BLaER1 (cell line): ENCODE measurements at regions not wholly inside any gene's neighbourhood (a gene's known extent, or its start where the extent isn't known, plus 50 kb on each side); places are given as distances from the start of the nearest gene placed in this dataset.

Source experiments
- H3K27ac ChIP-seq: shearing (Covaris generic); formaldehyde crosslinking; 2 replicates; pipeline ENCODE4 v1.8.1; 2022
- H3K27me3 ChIP-seq: shearing (Covaris generic); formaldehyde crosslinking; 2 replicates; pipeline ENCODE4 v1.8.1; 2022
- H3K36me3 ChIP-seq: shearing (Covaris generic); formaldehyde crosslinking; 2 replicates; pipeline ENCODE4 v1.8.1; 2022
- H3K4me1 ChIP-seq: shearing (Covaris generic); formaldehyde crosslinking; 2 replicates; pipeline ENCODE4 v1.8.1; 2022
- H3K4me2 ChIP-seq: shearing (Covaris generic); formaldehyde crosslinking; 2 replicates; pipeline ENCODE4 v1.8.1; 2022
- H3K4me3 ChIP-seq: shearing (Covaris generic); formaldehyde crosslinking; 2 replicates; pipeline ENCODE4 v1.8.1; 2022
- H3K9ac ChIP-seq: shearing (Covaris generic); formaldehyde crosslinking; 2 replicates; pipeline ENCODE4 v1.8.1; 2022
- H3K9me3 ChIP-seq: shearing (Covaris generic); formaldehyde crosslinking; 2 replicates; pipeline ENCODE4 v1.8.1; 2022
- H4K20me1 ChIP-seq: shearing (Covaris generic); formaldehyde crosslinking; 2 replicates; pipeline ENCODE4 v1.8.1; 2022
- Cebpa-rat ChIP-seq: shearing (Covaris generic); IDR thresholded peaks from 2 replicates; pipeline ENCODE4 v1.8.1; 2022

- Histone ChIP-seq H3K36me3 (no peaks in the 10 kb centered on the region), H3K4me1 (no peaks in the 10 kb centered on the region), H3K9ac (no peak overlapping the region), H3K27ac (no peak overlapping the region), H3K27me3 (no peaks in the 10 kb centered on the region), H3K4me2 (no peak overlapping the region), H4K20me1 (no peaks in the 10 kb centered on the region), H3K9me3 (peaks cover 10% of the 10 kb centered on the region), H3K4me3 (no peak overlapping the region)
- TF ChIP-seq Cebpa-rat: no peak
Observed at GRCh38 chr4:66885501-66886165, 659.7 kb downstream of the CENPC start.

GRCh38 chr4:66876946-66877345 is 668.4 kb downstream of the CENPC start:
- H3K4me2 ChIP-seq: no peak overlapping the region
- H3K27ac ChIP-seq: no peak overlapping the region
- no peaks in the 10 kb centered on the region for H4K20me1 ChIP-seq
- no peaks in the 10 kb centered on the region for H3K27me3 ChIP-seq
- H3K9me3 ChIP-seq: no peaks in the 10 kb centered on the region
- no peaks in the 10 kb centered on the region for H3K4me1 ChIP-seq
- TF ChIP-seq Cebpa-rat: no peak
- no peak overlapping the region for H3K4me3 ChIP-seq
- H3K9ac ChIP-seq: no peak overlapping the region
- H3K36me3 ChIP-seq: no peaks in the 10 kb centered on the region

GRCh38 chr4:66872661-66873060 is 672.6 kb downstream of the CENPC start:
- H3K36me3 ChIP-seq: no peaks in the 10 kb centered on the region
- no peak overlapping the region for H3K27ac ChIP-seq
- no peak overlapping the region for H3K4me2 ChIP-seq
- H3K4me3 ChIP-seq: no peak overlapping the region
- no peaks in the 10 kb centered on the region for H3K27me3 ChIP-seq
- no peaks in the 10 kb centered on the region for H4K20me1 ChIP-seq
- H3K9ac ChIP-seq: no peak overlapping the region
- H3K9me3 ChIP-seq: no peaks in the 10 kb centered on the region
- no peaks in the 10 kb centered on the region for H3K4me1 ChIP-seq
- no peak for TF ChIP-seq Cebpa-rat

- Histone ChIP-seq H3K36me3 (no peaks in the 10 kb centered on the region), H3K9me3 (peaks cover 8% of the 10 kb centered on the region; the same call in 1 of the 2 replicates)
- TF ChIP-seq Cebpa-rat: no peak
Observed at GRCh38 chr4:66863481-66863880, 681.8 kb downstream of the CENPC start.

GRCh38 chr4:66855956-66856355 is 689.3 kb downstream of the CENPC start:
- H3K9ac ChIP-seq: no peak overlapping the region

More at GRCh38 chr4:66863481-66863880, 681.8 kb downstream of the CENPC start:
- Histone ChIP-seq H3K27me3 (no peaks in the 10 kb centered on the region), H3K4me2 (no peak overlapping the region), H3K4me3 (no peak overlapping the region), H3K4me1 (no peaks in the 10 kb centered on the region), H3K27ac (no peak overlapping the region), H4K20me1 (no peaks in the 10 kb centered on the region), H3K9ac (no peak overlapping the region)

GRCh38 chr4:66853845-66854244 is 691.5 kb downstream of the CENPC start:
- no peaks in the 10 kb centered on the region for H4K20me1 ChIP-seq
- H3K36me3 ChIP-seq: no peaks in the 10 kb centered on the region
- no peaks in the 10 kb centered on the region for H3K27me3 ChIP-seq
- no peak overlapping the region for H3K4me3 ChIP-seq
- H3K9me3 ChIP-seq: no peaks in the 10 kb centered on the region
- no peak overlapping the region for H3K4me2 ChIP-seq
- no peak for TF ChIP-seq Cebpa-rat
- H3K9ac ChIP-seq: no peak overlapping the region
- H3K4me1 ChIP-seq: no peaks in the 10 kb centered on the region
- H3K27ac ChIP-seq: no peak overlapping the region

More at GRCh38 chr4:66855956-66856355, 689.3 kb downstream of the CENPC start:
- H3K27me3 ChIP-seq: no peaks in the 10 kb centered on the region
- no peaks in the 10 kb centered on the region for H3K36me3 ChIP-seq
- no peak for TF ChIP-seq Cebpa-rat
- H3K4me3 ChIP-seq: no peak overlapping the region
- H3K27ac ChIP-seq: no peak overlapping the region
- H3K4me1 ChIP-seq: no peaks in the 10 kb centered on the region
- no peak overlapping the region for H3K4me2 ChIP-seq
- peaks cover 3% of the 10 kb centered on the region; the same call in 1 of the 2 replicates for H3K9me3 ChIP-seq
- no peaks in the 10 kb centered on the region for H4K20me1 ChIP-seq

- Histone ChIP-seq H3K27ac (no peak overlapping the region), H4K20me1 (no peaks in the 10 kb centered on the region), H3K4me2 (no peak overlapping the region), H3K9ac (no peak overlapping the region), H3K27me3 (no peaks in the 10 kb centered on the region), H3K4me3 (no peak overlapping the region), H3K4me1 (no peaks in the 10 kb centered on the region), H3K9me3 (no peaks in the 10 kb centered on the region), H3K36me3 (no peaks in the 10 kb centered on the region)
- no peak for TF ChIP-seq Cebpa-rat
Observed at GRCh38 chr4:66852843-66853242, 692.5 kb downstream of the CENPC start.

GRCh38 chr4:66849596-66849995 is 695.7 kb downstream of the CENPC start:
- no peaks in the 10 kb centered on the region for H4K20me1 ChIP-seq
- no peaks in the 10 kb centered on the region for H3K9me3 ChIP-seq
- no peak overlapping the region for H3K9ac ChIP-seq
- H3K27me3 ChIP-seq: no peaks in the 10 kb centered on the region
- H3K4me1 ChIP-seq: no peaks in the 10 kb centered on the region
- H3K4me2 ChIP-seq: no peak overlapping the region
- no peaks in the 10 kb centered on the region for H3K36me3 ChIP-seq
- H3K4me3 ChIP-seq: no peak overlapping the region
- TF ChIP-seq Cebpa-rat: no peak
- H3K27ac ChIP-seq: no peak overlapping the region

- TF ChIP-seq Cebpa-rat: no peak
- no peaks in the 10 kb centered on the region for H3K9me3 ChIP-seq
- H3K27me3 ChIP-seq: no peaks in the 10 kb centered on the region
- H3K36me3 ChIP-seq: no peaks in the 10 kb centered on the region
- no peak overlapping the region for H3K4me2 ChIP-seq
- H4K20me1 ChIP-seq: no peaks in the 10 kb centered on the region
- H3K4me1 ChIP-seq: no peaks in the 10 kb centered on the region
- H3K4me3 ChIP-seq: no peak overlapping the region
- H3K27ac ChIP-seq: no peak overlapping the region
- H3K9ac ChIP-seq: no peak overlapping the region
Observed at GRCh38 chr4:66842724-66843088, 702.6 kb downstream of the CENPC start.

- no peak overlapping the region for H3K9ac ChIP-seq
- H3K4me2 ChIP-seq: no peak overlapping the region
- no peaks in the 10 kb centered on the region for H3K9me3 ChIP-seq
- no peaks in the 10 kb centered on the region for H3K4me1 ChIP-seq
- H4K20me1 ChIP-seq: no peaks in the 10 kb centered on the region
- no peak overlapping the region for H3K4me3 ChIP-seq
- no peaks in the 10 kb centered on the region for H3K36me3 ChIP-seq
- no peak overlapping the region for H3K27ac ChIP-seq
- no peak for TF ChIP-seq Cebpa-rat
- no peaks in the 10 kb centered on the region for H3K27me3 ChIP-seq
Observed at GRCh38 chr4:66842026-66842723, 703.1 kb downstream of the CENPC start.
